Osteoblast (primary cell): ENCODE measurements at regions not wholly inside any gene's neighbourhood (a gene's known extent, or its start where the extent isn't known, plus 50 kb on each side); places are given as distances from the start of the nearest gene placed in this dataset.
A peak's percentile ranks its signal among the peaks of the same experiment; 100 is the strongest.

Experiments
- DNase-seq: peaks from one replicate; pipeline ENCODE4 v3.0.0; 2011; ENCODE audit warnings: low spot score, mixed read lengths; ENCODE audit not compliant: insufficient read length; ENCODE audit errors: missing footprints
- H2AFZ ChIP-seq: 2 replicates; pipeline ENCODE4 v1.6.0; 2011; ENCODE audit warnings: mild to moderate bottlenecking, low read length
- H3K27ac ChIP-seq: 2 replicates; pipeline ENCODE4 v1.5.1; 2011; ENCODE audit warnings: mild to moderate bottlenecking, low read depth, low read length, moderate library complexity
- H3K27me3 ChIP-seq: 2 replicates; pipeline ENCODE4 v1.6.0; 2012; ENCODE audit warnings: mild to moderate bottlenecking, control low read depth, inconsistent platforms, low read length, moderate library complexity; ENCODE audit not compliant: insufficient read depth
- H3K36me3 ChIP-seq: 2 replicates; pipeline ENCODE4 v1.5.1; 2011; ENCODE audit warnings: mild to moderate bottlenecking, low read length, control low read depth, moderate library complexity; ENCODE audit not compliant: insufficient read depth
- H3K4me1 ChIP-seq: 2 replicates; pipeline ENCODE4 v1.5.1; 2011; ENCODE audit warnings: mild to moderate bottlenecking, low read length, control low read depth, moderate library complexity; ENCODE audit not compliant: insufficient read depth
- H3K4me2 ChIP-seq: 2 replicates; pipeline ENCODE4 v1.6.0; 2011; ENCODE audit warnings: mild to moderate bottlenecking, low read length; ENCODE audit not compliant: insufficient read depth
- H3K4me3 ChIP-seq: fragments of 200-600 bp; sonication (generic); 3 replicates; pipeline ENCODE4 v1.5.1; 2012; ENCODE audit warnings: mild to moderate bottlenecking, low read length, inconsistent platforms; ENCODE audit not compliant: insufficient read depth
- H3K79me2 ChIP-seq: 2 replicates; pipeline ENCODE4 v1.6.0; 2012; ENCODE audit warnings: mild to moderate bottlenecking, low read length, control low read depth, inconsistent platforms; ENCODE audit not compliant: insufficient read depth
- H3K9me3 ChIP-seq: 2 replicates; pipeline ENCODE4 v1.5.1; 2011; ENCODE audit warnings: low read depth, low read length, control low read depth
- H4K20me1 ChIP-seq: 2 replicates; pipeline ENCODE4 v1.6.0; 2012; ENCODE audit warnings: mild to moderate bottlenecking, low read length, control low read depth; ENCODE audit not compliant: insufficient read depth
- CTCF ChIP-seq: IDR thresholded peaks from 2 replicates; pipeline ENCODE4 v1.5.1; 2011; ENCODE audit warnings: mild to moderate bottlenecking, low read depth, low read length, moderate library complexity; ENCODE audit errors: extremely low read depth

DNA sequence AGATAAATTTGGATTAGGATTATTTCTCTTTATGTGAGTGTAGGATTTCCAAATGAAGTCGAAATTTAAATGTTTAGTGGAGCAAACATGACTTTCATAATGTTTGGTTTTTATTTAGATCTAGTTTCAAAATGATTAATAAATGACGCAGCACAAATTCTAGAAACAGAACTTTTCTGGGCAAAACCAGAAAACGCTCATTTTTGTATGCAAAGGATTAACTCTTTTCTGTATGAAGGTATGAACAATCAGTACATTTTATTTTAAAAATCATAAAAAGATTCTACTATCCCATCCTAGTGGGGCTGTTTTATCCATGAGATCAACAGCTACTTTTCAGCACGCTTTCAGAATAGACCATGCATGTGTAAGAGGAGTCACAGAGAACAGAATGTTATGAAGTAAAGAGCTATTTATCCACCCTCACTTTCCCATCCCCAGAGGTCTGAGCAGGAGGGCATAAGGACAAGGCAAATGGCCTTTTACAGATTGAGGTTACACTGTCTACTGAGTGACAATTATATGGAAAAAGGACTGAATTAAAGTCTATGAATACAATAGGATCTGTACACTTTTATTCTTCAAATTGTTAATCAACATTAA is 270.8 kb downstream of the ZEB2 start:
- no peak for DNase-seq
- Histone ChIP-seq H3K27me3 (no peaks in the 10 kb centered on the region), H3K27ac (no peak overlapping the region), H4K20me1 (no peaks in the 10 kb centered on the region), H3K4me2 (peak overlapping the region; percentile 34), H3K79me2 (no peaks in the 10 kb centered on the region), H3K4me1 (no peaks in the 10 kb centered on the region), H3K9me3 (no peaks in the 10 kb centered on the region), H3K4me3 (no peak overlapping the region), H2AFZ (no peak overlapping the region), H3K36me3 (no peaks in the 10 kb centered on the region)
- TF ChIP-seq CTCF: no peak

DNA sequence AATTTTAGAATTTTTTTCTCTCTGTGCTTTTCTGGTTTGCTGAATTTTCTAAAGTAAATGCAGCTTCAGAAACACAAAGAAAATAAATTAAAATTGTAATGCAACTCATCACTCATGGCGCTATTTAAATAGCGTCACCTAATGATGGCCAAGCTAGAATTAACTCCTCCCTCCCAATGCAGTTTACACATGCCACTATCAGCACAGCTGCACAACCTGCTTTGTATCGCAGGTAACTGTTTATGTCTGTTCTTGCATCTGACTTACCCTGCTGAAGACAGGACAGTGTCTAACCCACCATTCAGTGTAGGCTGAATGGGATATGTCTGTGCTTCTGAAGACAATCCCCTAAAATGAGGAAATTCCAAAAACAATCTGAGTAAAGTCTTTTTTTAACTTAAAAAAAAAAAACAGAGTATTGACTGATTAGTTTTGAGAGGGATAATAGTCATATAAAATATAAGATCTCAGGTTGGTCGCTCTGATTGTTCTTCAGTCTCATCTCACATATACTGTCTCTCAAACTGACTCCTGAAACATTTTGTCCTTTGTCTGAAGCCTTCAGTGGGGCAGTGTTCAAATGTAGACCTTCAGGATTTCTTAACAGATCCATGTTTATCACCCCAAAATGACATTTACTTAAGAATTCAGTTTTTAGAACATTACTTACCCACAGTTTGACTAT is 271.4 kb downstream of the ZEB2 start:
- Histone ChIP-seq H3K79me2 (no peaks in the 10 kb centered on the region), H3K36me3 (no peaks in the 10 kb centered on the region), H4K20me1 (no peaks in the 10 kb centered on the region), H3K4me1 (no peaks in the 10 kb centered on the region), H3K27ac (no peak overlapping the region), H3K4me3 (no peak overlapping the region), H3K9me3 (no peaks in the 10 kb centered on the region), H3K27me3 (no peaks in the 10 kb centered on the region), H3K4me2 (peak overlapping the region; percentile 34), H2AFZ (no peak overlapping the region)
- no peak for DNase-seq
- no peak for TF ChIP-seq CTCF

GRCh38 chr2:144244938-144245337 is 275.0 kb downstream of the ZEB2 start:
- H4K20me1 ChIP-seq: no peaks in the 10 kb centered on the region
- H3K4me3 ChIP-seq: no peak overlapping the region
- no peaks in the 10 kb centered on the region for H3K4me1 ChIP-seq
- no peaks in the 10 kb centered on the region for H3K79me2 ChIP-seq
- no peak for TF ChIP-seq CTCF
- H2AFZ ChIP-seq: no peak overlapping the region
- H3K9me3 ChIP-seq: no peaks in the 10 kb centered on the region
- H3K4me2 ChIP-seq: no peak overlapping the region
- no peaks in the 10 kb centered on the region for H3K27me3 ChIP-seq
- no peak overlapping the region for H3K27ac ChIP-seq
- no peaks in the 10 kb centered on the region for H3K36me3 ChIP-seq
- DNase-seq: no peak

GRCh38 chr2:144242311-144242710 is 277.6 kb downstream of the ZEB2 start:
- H4K20me1 ChIP-seq: no peaks in the 10 kb centered on the region
- no peak overlapping the region for H3K4me3 ChIP-seq
- no peaks in the 10 kb centered on the region for H3K36me3 ChIP-seq
- H3K4me1 ChIP-seq: no peaks in the 10 kb centered on the region
- DNase-seq: no peak
- no peak overlapping the region for H2AFZ ChIP-seq
- H3K4me2 ChIP-seq: no peak overlapping the region
- no peaks in the 10 kb centered on the region for H3K27me3 ChIP-seq
- H3K79me2 ChIP-seq: peaks cover 2% of the 10 kb centered on the region
- no peak for TF ChIP-seq CTCF
- no peaks in the 10 kb centered on the region for H3K9me3 ChIP-seq
- no peak overlapping the region for H3K27ac ChIP-seq
